Activated naive CD4-positive, alpha-beta T cell treated with Interleukin-2 at 50 U/mL for 16 hours (primary cell): ENCODE measurements at regions not wholly inside any gene's neighbourhood (a gene's known extent, or its start where the extent isn't known, plus 50 kb on each side); places are given as distances from the start of the nearest gene placed in this dataset.

Experiments
- DNase-seq: peaks from one replicate; pipeline ENCODE4 v3.0.0-alpha.2; 2020

- DNase-seq: peak; percentile 43
Observed at GRCh38 chr2:128736689-128737545, 418.2 kb upstream of the HS6ST1 start.

- DNase-seq: no peak
Observed at GRCh38 chr2:128737546-128737826, 418.8 kb upstream of the HS6ST1 start.

GRCh38 chr2:128738446-128739110, 419.9 kb upstream of the HS6ST1 start:
- DNase-seq: no peak

GRCh38 chr2:128742467-128742866, 423.8 kb upstream of the HS6ST1 start:
- DNase-seq: no peak

GRCh38 chr2:128745946-128746345, 427.3 kb upstream of the HS6ST1 start:
- no peak for DNase-seq

- no peak for DNase-seq
Observed at GRCh38 chr2:128746356-128746755, 427.7 kb upstream of the HS6ST1 start.

- no peak for DNase-seq
Observed at GRCh38 chr2:128748336-128748735, 429.7 kb upstream of the HS6ST1 start.

- DNase-seq: no peak
Observed at GRCh38 chr2:128748835-128749605, 430.4 kb upstream of the HS6ST1 start.

- DNase-seq: no peak
Observed at GRCh38 chr2:128750328-128751165, 431.9 kb upstream of the HS6ST1 start.

- DNase-seq: no peak
Observed at GRCh38 chr2:128751746-128752145, 433.1 kb upstream of the HS6ST1 start.

GRCh38 chr2:128752691-128753263, 434.1 kb upstream of the HS6ST1 start:
- DNase-seq: no peak

- DNase-seq: no peak
Observed at GRCh38 chr2:128753321-128753720, 434.7 kb upstream of the HS6ST1 start.

GRCh38 chr2:128753800-128754199, 435.1 kb upstream of the HS6ST1 start:
- no peak for DNase-seq

GRCh38 chr2:128754246-128754724, 435.6 kb upstream of the HS6ST1 start:
- DNase-seq: no peak

- no peak for DNase-seq
Observed at GRCh38 chr2:128755695-128756364, 437.2 kb upstream of the HS6ST1 start.

GRCh38 chr2:128756365-128756717, 437.7 kb upstream of the HS6ST1 start:
- no peak for DNase-seq

- DNase-seq: no peak
Observed at GRCh38 chr2:128765811-128766210, 447.1 kb upstream of the HS6ST1 start.

- DNase-seq: no peak
Observed at GRCh38 chr2:128768041-128768440, 449.4 kb upstream of the HS6ST1 start.

GRCh38 chr2:128769457-128770142, 450.9 kb upstream of the HS6ST1 start:
- DNase-seq: no peak

GRCh38 chr2:128770143-128771085, 451.7 kb upstream of the HS6ST1 start:
- DNase-seq: no peak
